ENCODE measurements at regions not wholly inside any gene's neighbourhood (a gene's known extent, or its start where the extent isn't known, plus 50 kb on each side); places are given as distances from the start of the nearest gene placed in this dataset.

DNA sequence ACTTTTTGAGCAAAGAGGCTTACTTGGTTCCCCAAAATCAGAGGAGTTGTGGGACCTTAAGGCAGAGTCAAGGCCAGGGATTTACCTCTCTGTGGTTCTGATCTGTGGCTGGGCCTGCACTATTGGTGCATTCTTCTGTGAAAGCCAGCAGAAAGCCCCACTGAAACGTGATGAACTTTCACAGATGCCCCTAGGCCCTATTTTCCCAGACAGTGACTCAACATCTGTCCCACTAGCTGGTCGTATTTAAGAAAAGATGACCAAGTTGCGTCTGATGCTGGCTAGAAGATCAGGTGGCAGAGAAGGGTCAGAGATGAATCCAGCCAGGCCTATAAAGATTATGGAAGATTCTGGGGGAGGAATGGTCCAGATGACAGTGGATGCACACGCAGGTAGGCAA lies 153.1 kb downstream of the ACTL7B start:
- Histone ChIP-seq H3K27ac (ENCODE audit: low read depth, low read length) (no peak overlapping the region), H3K4me2 (ENCODE audit: low read length) (no peak overlapping the region), H3K4me3 (ENCODE audit: insufficient read depth, low read depth, low read length) (no peak overlapping the region), H4K20me1 (ENCODE audit: insufficient read depth, low read length) (no peaks in the 10 kb centered on the region), H3K4me1 (ENCODE audit: insufficient read depth, low read length) (no peaks in the 10 kb centered on the region), H2AFZ (ENCODE audit: low read depth, low read length) (no peak overlapping the region), H3K79me2 (ENCODE audit: insufficient read depth, low read length) (no peaks in the 10 kb centered on the region), H3K9me3 (ENCODE audit: insufficient read depth, low read depth, low read length) (no peaks in the 10 kb centered on the region), H3K36me3 (ENCODE audit: insufficient read depth, low read length) (no peaks in the 10 kb centered on the region), H3K9ac (ENCODE audit: low read length) (no peak overlapping the region), H3K27me3 (ENCODE audit: insufficient read depth, low read length) (no peaks in the 10 kb centered on the region)
- Mint-ChIP-seq H3K27me3 (ENCODE audit: low read depth, unreplicated experiment) (peaks cover 6% of the 10 kb centered on the region), H3K9me3 (ENCODE audit: unreplicated experiment) (peaks cover 9% of the 10 kb centered on the region), H3K36me3 (ENCODE audit: low read depth, unreplicated experiment) (no peaks in the 10 kb centered on the region), H3K4me3 (ENCODE audit: unreplicated experiment) (no peak overlapping the region), H3K4me1 (ENCODE audit: low read depth, unreplicated experiment) (no peaks in the 10 kb centered on the region), H3K27ac (ENCODE audit: unreplicated experiment) (no peak overlapping the region)
- TF ChIP-seq, protein P1, sequence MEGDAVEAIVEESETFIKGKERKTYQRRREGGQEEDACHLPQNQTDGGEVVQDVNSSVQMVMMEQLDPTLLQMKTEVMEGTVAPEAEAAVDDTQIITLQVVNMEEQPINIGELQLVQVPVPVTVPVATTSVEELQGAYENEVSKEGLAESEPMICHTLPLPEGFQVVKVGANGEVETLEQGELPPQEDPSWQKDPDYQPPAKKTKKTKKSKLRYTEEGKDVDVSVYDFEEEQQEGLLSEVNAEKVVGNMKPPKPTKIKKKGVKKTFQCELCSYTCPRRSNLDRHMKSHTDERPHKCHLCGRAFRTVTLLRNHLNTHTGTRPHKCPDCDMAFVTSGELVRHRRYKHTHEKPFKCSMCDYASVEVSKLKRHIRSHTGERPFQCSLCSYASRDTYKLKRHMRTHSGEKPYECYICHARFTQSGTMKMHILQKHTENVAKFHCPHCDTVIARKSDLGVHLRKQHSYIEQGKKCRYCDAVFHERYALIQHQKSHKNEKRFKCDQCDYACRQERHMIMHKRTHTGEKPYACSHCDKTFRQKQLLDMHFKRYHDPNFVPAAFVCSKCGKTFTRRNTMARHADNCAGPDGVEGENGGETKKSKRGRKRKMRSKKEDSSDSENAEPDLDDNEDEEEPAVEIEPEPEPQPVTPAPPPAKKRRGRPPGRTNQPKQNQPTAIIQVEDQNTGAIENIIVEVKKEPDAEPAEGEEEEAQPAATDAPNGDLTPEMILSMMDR (IDR thresholded peaks at IDR 0.05; ENCODE audit: insufficient read depth, low read depth, low read length), result no peak
- TF ChIP-seq EZH2 (IDR thresholded peaks at IDR 0.05; ENCODE audit: insufficient read depth, low read length), result no peak
- no peak for FAIRE-seq
- DNase-seq (ENCODE audit: low read depth), result no peak

DNA sequence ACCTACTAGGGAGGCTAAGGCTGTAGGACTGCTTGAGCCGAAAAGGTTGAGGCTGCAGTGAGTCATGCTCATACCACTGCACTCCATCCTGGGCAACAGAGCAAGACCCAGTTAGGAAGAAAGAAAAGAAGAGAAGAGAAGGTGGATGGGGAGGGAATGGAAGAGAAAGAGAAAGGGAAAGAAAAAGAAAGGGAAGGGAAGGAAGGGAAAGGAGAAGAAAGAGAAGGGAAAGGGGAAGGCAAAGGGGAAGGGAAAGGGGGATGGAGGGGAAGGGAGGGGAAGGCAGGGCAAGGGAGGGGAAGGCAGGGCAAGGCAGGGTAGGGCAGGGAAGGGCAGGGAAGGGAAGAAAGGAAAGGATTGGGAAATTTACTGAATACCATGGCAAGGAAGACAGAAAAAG lies 157.0 kb downstream of the ACTL7B start:
- no peak overlapping the region for H3K4me3 Mint-ChIP-seq (ENCODE audit: unreplicated experiment)
- no peaks in the 10 kb centered on the region for H3K27me3 ChIP-seq (ENCODE audit: insufficient read depth, low read length)
- no peak overlapping the region for H3K27ac ChIP-seq (ENCODE audit: low read depth, low read length)
- peaks cover 16% of the 10 kb centered on the region for H3K9me3 Mint-ChIP-seq (ENCODE audit: unreplicated experiment)
- H3K79me2 ChIP-seq (ENCODE audit: insufficient read depth, low read length), result no peaks in the 10 kb centered on the region
- H3K9me3 ChIP-seq (ENCODE audit: insufficient read depth, low read depth, low read length), result peaks cover 17% of the 10 kb centered on the region
- no peak overlapping the region for H3K4me3 ChIP-seq (ENCODE audit: insufficient read depth, low read depth, low read length)
- H3K36me3 Mint-ChIP-seq (ENCODE audit: low read depth, unreplicated experiment), result no peaks in the 10 kb centered on the region
- H3K27me3 Mint-ChIP-seq (ENCODE audit: low read depth, unreplicated experiment), result no peaks in the 10 kb centered on the region
- no peak for DNase-seq (ENCODE audit: low read depth)
- no peaks in the 10 kb centered on the region for H4K20me1 ChIP-seq (ENCODE audit: insufficient read depth, low read length)
- no peaks in the 10 kb centered on the region for H3K4me1 ChIP-seq (ENCODE audit: insufficient read depth, low read length)
- no peak overlapping the region for H3K4me2 ChIP-seq (ENCODE audit: low read length)
- H3K4me1 Mint-ChIP-seq (ENCODE audit: low read depth, unreplicated experiment), result no peaks in the 10 kb centered on the region
- TF ChIP-seq, protein P1 (IDR thresholded peaks at IDR 0.05; ENCODE audit: insufficient read depth, low read depth, low read length), result no peak
- no peak for TF ChIP-seq EZH2 (IDR thresholded peaks at IDR 0.05; ENCODE audit: insufficient read depth, low read length)
- H3K9ac ChIP-seq (ENCODE audit: low read length), result no peak overlapping the region
- no peaks in the 10 kb centered on the region for H3K36me3 ChIP-seq (ENCODE audit: insufficient read depth, low read length)
- no peak overlapping the region for H3K27ac Mint-ChIP-seq (ENCODE audit: unreplicated experiment)
- no peak for FAIRE-seq
- no peak overlapping the region for H2AFZ ChIP-seq (ENCODE audit: low read depth, low read length)

DNA sequence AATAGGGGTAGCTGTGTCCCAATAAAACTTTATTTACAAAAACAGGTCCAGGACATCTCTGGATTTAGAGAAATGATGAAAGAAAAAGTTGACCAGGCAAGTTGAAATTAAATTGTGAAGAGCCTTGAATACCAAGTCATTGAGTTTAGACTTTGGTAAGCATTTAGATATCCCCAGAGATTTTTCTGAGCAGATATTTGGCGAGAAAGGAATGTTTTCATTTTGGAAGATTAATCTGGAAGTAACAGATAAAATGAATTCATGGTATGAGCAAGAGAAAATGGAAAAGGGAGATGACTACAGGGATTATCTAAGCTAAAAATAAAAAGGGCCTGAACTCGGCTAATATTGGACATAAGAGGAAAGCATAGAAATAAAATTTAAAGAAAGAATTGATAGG lies 157.6 kb downstream of the ACTL7B start:
- no peaks in the 10 kb centered on the region for H3K4me1 Mint-ChIP-seq (ENCODE audit: low read depth, unreplicated experiment)
- H3K9me3 ChIP-seq (ENCODE audit: insufficient read depth, low read depth, low read length), result peaks cover 17% of the 10 kb centered on the region
- FAIRE-seq, result no peak

More for the DNA sequence above, 157.6 kb downstream of the ACTL7B start:
- no peaks in the 10 kb centered on the region for H4K20me1 ChIP-seq (ENCODE audit: insufficient read depth, low read length)
- no peaks in the 10 kb centered on the region for H3K27me3 ChIP-seq (ENCODE audit: insufficient read depth, low read length)
- H3K36me3 ChIP-seq (ENCODE audit: insufficient read depth, low read length), result no peaks in the 10 kb centered on the region
- Mint-ChIP-seq H3K4me3 (ENCODE audit: unreplicated experiment) (no peak overlapping the region), H3K27ac (ENCODE audit: unreplicated experiment) (no peak overlapping the region), H3K36me3 (ENCODE audit: low read depth, unreplicated experiment) (no peaks in the 10 kb centered on the region), H3K9me3 (ENCODE audit: unreplicated experiment) (peaks cover 21% of the 10 kb centered on the region), H3K27me3 (ENCODE audit: low read depth, unreplicated experiment) (peaks cover 2% of the 10 kb centered on the region)
- no peak for DNase-seq (ENCODE audit: low read depth)
- no peak for TF ChIP-seq EZH2 (IDR thresholded peaks at IDR 0.05; ENCODE audit: insufficient read depth, low read length)
- TF ChIP-seq, protein P1 (IDR thresholded peaks at IDR 0.05; ENCODE audit: insufficient read depth, low read depth, low read length), result no peak
- H3K4me2 ChIP-seq (ENCODE audit: low read length), result no peak overlapping the region
- no peaks in the 10 kb centered on the region for H3K4me1 ChIP-seq (ENCODE audit: insufficient read depth, low read length)
- H3K9ac ChIP-seq (ENCODE audit: low read length), result no peak overlapping the region
- no peaks in the 10 kb centered on the region for H3K79me2 ChIP-seq (ENCODE audit: insufficient read depth, low read length)
- no peak overlapping the region for H3K27ac ChIP-seq (ENCODE audit: low read depth, low read length)
- H2AFZ ChIP-seq (ENCODE audit: low read depth, low read length), result no peak overlapping the region
- H3K4me3 ChIP-seq (ENCODE audit: insufficient read depth, low read depth, low read length), result no peak overlapping the region

All from astrocyte (in vitro differentiated cells and primary cell).